ENCODE measurements at regions not wholly inside any gene's neighbourhood (a gene's known extent, or its start where the extent isn't known, plus 50 kb on each side); places are given as distances from the start of the nearest gene placed in this dataset.

- no peaks in the 10 kb centered on the region for H3K9me3 Mint-ChIP-seq
- no peak overlapping the region for H3K27ac Mint-ChIP-seq
- H3K4me3 Mint-ChIP-seq, result no peak overlapping the region
- DNase-seq, result no peak
- TF ChIP-seq CTCF (IDR thresholded peaks at IDR 0.05), result no peak
- intact Hi-C loops (cut with micrococcal nuclease), result no loop called here
- POLR2A ChIA-PET, result no interaction called here
- CTCF ChIA-PET, result interaction anchor here (1.3 kb wide), 1 partner anchor 10 kb away, joined by 3 read pairs; no protein-coding TSS in a partner anchor
- no peak for ATAC-seq
- H3K27me3 Mint-ChIP-seq, result no peaks in the 10 kb centered on the region
- no peaks in the 10 kb centered on the region for H3K4me1 Mint-ChIP-seq (ENCODE audit: low read depth)
- H3K36me3 Mint-ChIP-seq (ENCODE audit: low read depth), result no peaks in the 10 kb centered on the region
Measured at GRCh38 chr15:88987934-88988671, 74.9 kb upstream of the MFGE8 start.

- no peak for ATAC-seq
- no peaks in the 10 kb centered on the region for H3K9me3 Mint-ChIP-seq
- no peak for TF ChIP-seq CTCF (IDR thresholded peaks at IDR 0.05)
- H3K4me3 Mint-ChIP-seq, result no peak overlapping the region
- CTCF ChIA-PET, result no interaction called here
- H3K4me1 Mint-ChIP-seq (ENCODE audit: low read depth), result no peaks in the 10 kb centered on the region
- H3K27ac Mint-ChIP-seq, result no peak overlapping the region
- no peak for DNase-seq
- POLR2A ChIA-PET, result no interaction called here
- H3K27me3 Mint-ChIP-seq, result no peaks in the 10 kb centered on the region
- intact Hi-C loops (cut with micrococcal nuclease), result no loop called here
- H3K36me3 Mint-ChIP-seq (ENCODE audit: low read depth), result no peaks in the 10 kb centered on the region
Measured at GRCh38 chr15:88989578-88989977, 76.4 kb upstream of the MFGE8 start.

- DNase-seq, result no peak
- Mint-ChIP-seq H3K36me3 (ENCODE audit: low read depth) (no peaks in the 10 kb centered on the region), H3K27ac (no peak overlapping the region), H3K27me3 (no peaks in the 10 kb centered on the region), H3K4me1 (ENCODE audit: low read depth) (no peaks in the 10 kb centered on the region), H3K9me3 (no peaks in the 10 kb centered on the region), H3K4me3 (no peak overlapping the region)
- TF ChIP-seq CTCF (IDR thresholded peaks at IDR 0.05), result no peak
- intact Hi-C loops (cut with micrococcal nuclease), result no loop called here
- ATAC-seq, result no peak
- ChIA-PET POLR2A (no interaction called here), CTCF (no interaction called here)
Measured at GRCh38 chr15:88990185-88990679, 77.1 kb upstream of the MFGE8 start.

GRCh38 chr15:88992216-88992615 is 79.0 kb upstream of the MFGE8 start:
- ChIA-PET CTCF (interaction anchor here (1.0 kb wide), 1 partner anchor 185 kb away, joined by 3 read pairs; no protein-coding TSS in a partner anchor), POLR2A (no interaction called here)
- Mint-ChIP-seq H3K4me1 (ENCODE audit: low read depth) (no peaks in the 10 kb centered on the region), H3K27me3 (peaks cover 3% of the 10 kb centered on the region), H3K4me3 (no peak overlapping the region), H3K27ac (no peak overlapping the region), H3K9me3 (no peaks in the 10 kb centered on the region), H3K36me3 (ENCODE audit: low read depth) (no peaks in the 10 kb centered on the region)
- ATAC-seq (no peak), DNase-seq (no peak)
- TF ChIP-seq CTCF (IDR thresholded peaks at IDR 0.05), result no peak
- intact Hi-C loops (cut with micrococcal nuclease), result no loop called here

GRCh38 chr15:88992912-88993376 is 79.8 kb upstream of the MFGE8 start:
- H3K27me3 Mint-ChIP-seq, result peaks cover 3% of the 10 kb centered on the region
- ATAC-seq, result no peak

More at GRCh38 chr15:88992912-88993376, 79.8 kb upstream of the MFGE8 start:
- ChIA-PET CTCF (no interaction called here), POLR2A (no interaction called here)
- intact Hi-C loops (cut with micrococcal nuclease), result no loop called here
- Mint-ChIP-seq H3K27ac (no peak overlapping the region), H3K4me3 (no peak overlapping the region), H3K9me3 (no peaks in the 10 kb centered on the region), H3K36me3 (ENCODE audit: low read depth) (no peaks in the 10 kb centered on the region), H3K4me1 (ENCODE audit: low read depth) (no peaks in the 10 kb centered on the region)
- no peak for TF ChIP-seq CTCF (IDR thresholded peaks at IDR 0.05)
- no peak for DNase-seq
